Mesodermal cell (in vitro differentiated cells): ENCODE measurements at regions not wholly inside any gene's neighbourhood (a gene's known extent, or its start where the extent isn't known, plus 50 kb on each side); places are given as distances from the start of the nearest gene placed in this dataset.

ENCODE experiments used
- H3K27ac ChIP-seq: 2 replicates; pipeline ENCODE4 v1.7.0; 2013; ENCODE audit warnings: mild to moderate bottlenecking, low read depth, low read length, moderate library complexity; ENCODE audit not compliant: severe bottlenecking
- H3K36me3 ChIP-seq: 2 replicates; pipeline ENCODE4 v1.7.1; 2013; ENCODE audit warnings: mild to moderate bottlenecking, low read length, moderate library complexity; ENCODE audit not compliant: control insufficient read depth, insufficient read depth
- H3K4me1 ChIP-seq: one replicate; pipeline ENCODE4 v1.7.1; 2013; ENCODE audit warnings: mild to moderate bottlenecking, low read length; ENCODE audit not compliant: insufficient read depth, control insufficient read depth, poor library complexity, severe bottlenecking
- H3K4me3 ChIP-seq: 2 replicates; pipeline ENCODE4 v1.7.0; 2013; ENCODE audit warnings: low read length, control low read depth, mild to moderate bottlenecking; ENCODE audit not compliant: insufficient read depth, poor library complexity, severe bottlenecking; ENCODE audit errors: extremely low read depth
- H3K9me3 ChIP-seq: 2 replicates; pipeline ENCODE4 v1.7.1; 2013; ENCODE audit warnings: mild to moderate bottlenecking, low read length, moderate library complexity; ENCODE audit not compliant: control insufficient read depth
- WGBS, 2 experiments: methylation state at CpG; one replicate each; pipeline ENCODE4 v1.1.5; 2013; ENCODE audit warnings: missing lambda C conversion rate in 2 of 2; ENCODE audit not compliant: insufficient coverage in 2 of 2; 5-methylcytosine and 5-hydroxymethylcytosine counted together

DNA sequence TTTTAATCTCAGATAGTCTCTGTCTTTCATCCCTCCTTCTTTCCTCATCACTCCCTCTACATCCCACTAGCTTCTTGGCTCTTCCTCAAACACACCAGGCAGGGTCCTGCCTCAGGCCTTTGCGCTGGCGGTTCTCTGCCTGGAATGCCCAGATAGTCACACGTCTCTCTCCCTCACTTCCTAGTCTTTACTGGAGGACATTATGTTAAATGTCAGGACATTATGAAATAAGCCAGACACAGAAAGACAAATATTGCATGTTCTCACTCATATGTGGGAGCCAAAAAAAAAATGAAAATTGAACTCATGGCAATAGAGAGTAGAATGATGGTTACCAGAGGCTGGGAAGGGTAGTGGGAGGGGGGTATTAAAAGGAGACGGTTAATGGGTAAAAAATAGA lies 442.0 kb downstream of the MED13L start:
- peaks cover 3% of the 10 kb centered on the region for H3K9me3 ChIP-seq
- H3K4me1 ChIP-seq: no peaks in the 10 kb centered on the region
- WGBS, 2 experiments: 100% methylated on average over 1 of the region's 4 CpGs; no CpG with 5 or more reads in 1 of the 2 experiments
- no peak overlapping the region for H3K27ac ChIP-seq
- no peaks in the 10 kb centered on the region for H3K36me3 ChIP-seq
- no peak overlapping the region for H3K4me3 ChIP-seq

DNA sequence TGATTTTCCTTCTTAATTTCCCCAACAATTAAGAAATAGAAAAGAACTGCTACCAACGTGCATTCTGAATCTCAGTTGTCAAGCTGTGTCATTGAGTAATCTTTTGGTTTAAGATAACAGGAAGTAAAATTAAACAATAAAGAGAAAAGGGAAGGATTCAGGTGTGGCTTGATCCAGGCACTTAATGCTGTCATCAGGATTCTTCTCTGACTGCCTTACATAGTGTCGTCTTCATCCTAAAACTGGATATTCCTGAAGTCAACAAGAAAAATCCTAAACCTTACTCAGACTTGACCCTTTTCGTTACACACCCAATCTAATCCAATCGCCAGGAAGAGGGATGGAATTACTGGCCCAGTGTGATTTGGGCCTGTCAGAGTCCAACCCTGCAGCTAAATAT lies 443.8 kb downstream of the MED13L start:
- Histone ChIP-seq H3K4me1 (no peaks in the 10 kb centered on the region), H3K27ac (no peak overlapping the region), H3K4me3 (no peak overlapping the region), H3K9me3 (peaks cover 3% of the 10 kb centered on the region), H3K36me3 (no peaks in the 10 kb centered on the region)
- WGBS, 2 experiments: 88 to 100% methylated on average over 3 of the region's 4 CpGs

DNA sequence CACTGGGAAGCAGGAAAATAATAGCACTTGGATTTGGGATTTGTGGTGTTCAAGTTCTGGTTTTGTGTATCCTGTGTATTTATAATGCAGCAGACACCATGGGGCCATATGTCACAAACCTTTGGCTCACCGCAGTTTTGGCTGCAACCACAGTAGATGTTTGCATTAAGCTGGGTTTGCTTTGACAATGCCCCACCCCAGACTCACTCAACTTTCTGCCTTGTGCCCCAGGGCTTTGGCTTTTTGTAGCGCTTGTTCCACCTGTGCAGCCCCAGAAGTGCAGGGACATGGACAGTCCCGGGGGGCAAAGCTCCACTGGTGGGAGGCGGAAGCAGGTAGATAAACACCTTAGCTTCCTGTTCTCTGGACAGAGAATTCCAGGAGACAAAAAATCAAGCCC lies 446.9 kb downstream of the MED13L start:
- no peak overlapping the region for H3K4me3 ChIP-seq
- peaks cover 3% of the 10 kb centered on the region for H3K9me3 ChIP-seq
- H3K36me3 ChIP-seq: no peaks in the 10 kb centered on the region
- 92% methylated on average over 2 to 4 of the region's 4 CpGs for WGBS, 2 experiments
- no peaks in the 10 kb centered on the region for H3K4me1 ChIP-seq
- no peak overlapping the region for H3K27ac ChIP-seq

DNA sequence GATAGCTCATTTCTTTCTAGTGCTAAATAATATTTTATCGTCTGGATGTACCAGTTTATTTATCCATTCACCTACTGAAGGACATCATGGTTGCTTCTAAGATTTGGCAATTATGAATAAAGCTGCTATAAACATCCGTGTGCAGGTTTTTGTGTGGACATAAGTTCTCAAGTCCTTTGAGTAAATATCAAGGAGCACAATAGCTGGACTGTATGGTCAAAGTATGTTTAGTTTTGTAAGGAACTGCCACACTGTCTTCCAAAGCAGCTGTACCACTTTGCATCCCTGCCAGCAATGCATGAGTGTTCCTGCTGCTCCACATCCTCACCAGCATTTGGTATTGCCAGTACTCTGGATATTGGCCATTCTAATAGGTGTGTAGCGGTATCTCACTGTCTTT lies 447.4 kb downstream of the MED13L start:
- peaks cover 3% of the 10 kb centered on the region for H3K9me3 ChIP-seq
- H3K4me1 ChIP-seq: no peaks in the 10 kb centered on the region
- no peaks in the 10 kb centered on the region for H3K36me3 ChIP-seq
- 78 to 100% methylated on average over 1 of the region's 3 CpGs for WGBS, 2 experiments
- no peak overlapping the region for H3K27ac ChIP-seq
- no peak overlapping the region for H3K4me3 ChIP-seq

DNA sequence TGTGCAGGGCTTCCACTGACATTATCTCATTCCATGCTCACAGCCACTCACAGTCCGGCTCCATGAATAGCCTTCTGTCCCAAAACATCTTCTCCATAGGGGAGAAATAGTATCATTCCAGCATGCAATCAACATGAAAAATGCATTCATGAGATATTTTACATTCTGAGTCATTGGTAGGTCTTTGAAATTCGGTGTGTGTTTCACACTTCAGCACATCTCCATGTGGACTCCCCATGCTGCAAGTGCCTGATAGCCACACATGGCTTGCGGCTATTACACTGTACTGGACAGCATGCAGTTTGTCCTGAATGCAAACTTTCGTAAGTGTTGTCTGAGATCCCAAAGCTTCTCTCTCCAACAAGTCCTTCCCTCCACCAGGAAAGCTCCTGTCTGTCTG lies 449.3 kb downstream of the MED13L start:
- no peak overlapping the region for H3K27ac ChIP-seq
- 72 to 73% methylated on average over 3 of the region's 4 CpGs for WGBS, 2 experiments
- no peaks in the 10 kb centered on the region for H3K4me1 ChIP-seq
- no peaks in the 10 kb centered on the region for H3K36me3 ChIP-seq
- peaks cover 7% of the 10 kb centered on the region for H3K9me3 ChIP-seq
- no peak overlapping the region for H3K4me3 ChIP-seq

DNA sequence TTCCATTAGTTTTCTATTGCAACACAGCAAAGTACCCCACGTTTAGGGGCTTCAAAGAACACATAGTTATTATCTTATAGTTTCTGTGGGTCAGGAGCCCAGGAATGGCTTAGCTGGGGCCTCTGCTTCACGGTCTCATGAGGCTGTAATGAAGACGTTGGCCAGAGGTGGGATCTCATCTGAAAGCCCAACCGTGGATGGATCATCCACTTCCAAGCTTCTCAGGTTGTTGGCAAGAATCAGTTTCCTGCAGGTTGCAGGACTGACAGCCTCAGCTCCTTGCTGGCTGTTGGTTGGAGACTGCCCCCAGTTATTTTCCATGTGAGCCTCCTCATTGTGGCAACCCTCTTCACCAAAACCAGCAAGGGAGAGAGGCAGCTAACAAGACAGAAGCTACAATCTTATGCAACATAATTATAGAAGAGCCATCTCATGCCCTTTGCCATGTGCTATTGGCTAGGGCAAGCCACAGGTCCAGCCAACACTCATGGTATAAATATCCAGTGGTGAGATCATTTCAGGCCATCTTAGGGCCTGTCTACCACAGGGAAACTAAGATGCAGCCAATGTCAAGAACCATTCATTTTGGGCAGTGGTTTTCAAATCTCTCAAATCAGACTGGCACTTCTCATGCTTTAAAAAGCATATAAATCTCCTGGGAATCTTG lies 452.4 kb downstream of the MED13L start:
- Histone ChIP-seq H3K4me3 (no peak overlapping the region), H3K9me3 (peaks cover 4% of the 10 kb centered on the region), H3K4me1 (no peaks in the 10 kb centered on the region), H3K36me3 (no peaks in the 10 kb centered on the region), H3K27ac (no peak overlapping the region)
- WGBS, 2 experiments: 86 to 97% methylated on average over 3 of the region's 4 CpGs

DNA sequence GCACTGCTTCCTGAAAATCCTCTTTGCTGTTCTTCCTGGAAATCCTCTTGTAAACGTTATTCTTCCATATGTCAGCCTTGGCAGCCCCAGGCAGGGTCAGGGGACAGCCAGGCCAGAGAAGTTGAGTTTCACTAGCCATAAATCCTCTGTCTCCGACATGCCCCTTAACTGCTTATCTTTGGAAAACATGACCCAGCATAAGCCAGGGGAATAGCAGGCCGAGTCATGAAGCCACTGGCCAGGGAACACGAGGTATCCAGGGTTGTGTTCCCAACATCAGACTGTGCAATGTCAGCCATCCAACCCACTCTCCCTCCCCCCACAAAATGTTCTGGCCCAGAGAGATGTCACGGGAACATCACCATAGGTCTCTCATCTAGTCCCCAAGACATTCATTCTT lies 453.9 kb downstream of the MED13L start:
- 88 to 92% methylated on average over 4 of the region's 5 CpGs for WGBS, 2 experiments
- H3K9me3 ChIP-seq: peaks cover 4% of the 10 kb centered on the region
- H3K36me3 ChIP-seq: no peaks in the 10 kb centered on the region
- H3K4me1 ChIP-seq: no peaks in the 10 kb centered on the region
- no peak overlapping the region for H3K4me3 ChIP-seq
- H3K27ac ChIP-seq: peak overlapping the region; percentile 46

DNA sequence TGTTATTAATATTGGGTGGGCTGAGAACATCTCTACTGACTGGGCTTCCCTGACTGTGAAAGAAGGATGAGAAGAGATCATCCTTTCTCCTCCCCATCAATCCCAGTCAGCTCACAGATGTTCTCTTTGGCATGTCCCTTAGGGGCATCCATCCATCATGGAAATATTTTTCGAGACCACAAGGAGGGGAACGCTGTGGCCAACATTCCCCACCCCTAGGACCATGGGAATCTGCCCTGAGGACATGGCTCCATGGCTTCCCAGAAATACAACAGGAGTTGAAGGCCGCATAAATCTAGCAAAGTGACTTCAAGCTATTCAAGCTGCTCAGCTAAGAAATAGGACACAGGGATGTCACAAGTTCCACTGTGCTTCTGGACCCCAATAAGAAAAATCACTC lies 456.8 kb downstream of the MED13L start:
- no peak overlapping the region for H3K4me3 ChIP-seq
- H3K27ac ChIP-seq: no peak overlapping the region
- no peaks in the 10 kb centered on the region for H3K4me1 ChIP-seq
- WGBS, 2 experiments: 80 to 87% methylated on average over 3 of the region's 3 CpGs
- H3K36me3 ChIP-seq: no peaks in the 10 kb centered on the region
- H3K9me3 ChIP-seq: peaks cover 4% of the 10 kb centered on the region

DNA sequence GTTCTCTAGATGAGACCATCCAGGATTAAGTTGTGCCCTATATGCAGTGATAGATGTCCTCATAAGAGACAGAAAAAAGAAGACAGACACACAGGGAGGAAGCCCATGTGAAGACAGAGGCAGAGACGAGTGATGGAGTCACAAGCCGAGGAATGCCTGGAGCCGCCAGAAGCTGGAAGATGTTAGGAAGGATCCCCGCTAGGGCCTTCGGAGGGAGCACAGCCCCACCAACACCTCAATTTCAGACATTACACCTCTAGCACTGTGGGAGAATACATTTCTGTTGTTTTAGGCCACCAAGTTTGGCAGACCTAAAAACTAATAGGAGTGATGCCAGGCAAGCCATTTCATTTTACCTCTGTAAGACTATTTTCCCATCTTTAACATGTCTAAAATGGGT lies 458.5 kb downstream of the MED13L start:
- no peaks in the 10 kb centered on the region for H3K4me1 ChIP-seq
- H3K9me3 ChIP-seq: no peaks in the 10 kb centered on the region
- H3K27ac ChIP-seq: no peak overlapping the region
- H3K36me3 ChIP-seq: no peaks in the 10 kb centered on the region
- no peak overlapping the region for H3K4me3 ChIP-seq
- WGBS, 2 experiments: 83% methylated on average over 1 of the region's 5 CpGs; no CpG with 5 or more reads in 1 of the 2 experiments

DNA sequence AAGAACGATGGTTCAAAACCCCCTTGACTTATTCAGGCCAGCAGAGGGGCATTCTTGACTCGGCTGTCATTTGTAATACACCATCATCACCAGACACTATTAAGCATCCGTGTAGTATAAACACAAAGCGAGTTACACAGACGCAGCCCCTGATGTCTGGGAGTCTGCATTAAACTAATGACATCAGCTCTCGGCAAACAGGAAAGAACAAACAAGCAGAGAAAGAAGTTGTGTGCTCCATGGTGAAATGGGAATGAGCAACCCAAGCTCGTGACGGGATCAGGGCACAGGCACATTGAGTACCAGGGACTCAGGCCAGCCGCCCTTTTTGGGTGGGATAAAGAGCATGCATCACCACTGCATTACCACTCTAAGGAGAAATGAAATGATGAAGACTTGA lies 460.1 kb downstream of the MED13L start:
- no peaks in the 10 kb centered on the region for H3K36me3 ChIP-seq
- H3K27ac ChIP-seq: no peak overlapping the region
- H3K9me3 ChIP-seq: no peaks in the 10 kb centered on the region
- no peak overlapping the region for H3K4me3 ChIP-seq
- 94 to 97% methylated on average over 3 to 7 of the region's 9 CpGs for WGBS, 2 experiments
- H3K4me1 ChIP-seq: peaks cover 4% of the 10 kb centered on the region

DNA sequence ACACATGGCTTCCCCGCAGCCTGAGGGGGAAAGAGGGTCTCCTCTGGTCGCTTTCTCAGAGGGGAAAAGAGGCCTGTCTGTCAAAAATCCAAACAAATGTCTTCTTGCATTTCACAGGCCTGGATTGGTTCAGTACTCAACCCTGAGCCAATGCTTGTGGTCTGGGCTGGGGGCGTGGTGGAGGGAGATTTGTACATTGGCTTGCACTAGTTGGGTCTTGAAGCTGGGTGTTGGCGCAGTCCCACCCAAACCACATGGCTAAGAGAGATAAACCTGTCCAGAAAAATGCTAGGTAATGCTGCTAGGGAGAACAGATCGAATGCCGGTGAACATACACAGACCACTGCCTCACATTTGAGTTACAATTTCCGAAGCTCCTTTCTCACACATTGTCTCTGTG lies 461.6 kb downstream of the MED13L start:
- H3K4me1 ChIP-seq: peaks cover 4% of the 10 kb centered on the region
- WGBS, 2 experiments: 87 to 97% methylated on average over 3 to 7 of the region's 7 CpGs
- H3K36me3 ChIP-seq: no peaks in the 10 kb centered on the region

More for the DNA sequence above, 461.6 kb downstream of the MED13L start:
- Histone ChIP-seq H3K4me3 (no peak overlapping the region), H3K9me3 (no peaks in the 10 kb centered on the region), H3K27ac (no peak overlapping the region)
